NCI-H748 (cell line): ENCODE measurements at regions not wholly inside any gene's neighbourhood (a gene's known extent, or its start where the extent isn't known, plus 50 kb on each side); places are given as distances from the start of the nearest gene placed in this dataset.
A peak's percentile ranks its signal among the peaks of the same experiment; 100 is the strongest.

Experiments used
- DNase-seq: peaks from one replicate; lab custom pipeline; 2025; ENCODE audit not compliant: unreplicated experiment; lab: John Stamatoyannopoulos, UW

GRCh38 chr3:80537680-80538079 lies 769.9 kb upstream of the ROBO1 start:
- DNase-seq = no peak

DNA sequence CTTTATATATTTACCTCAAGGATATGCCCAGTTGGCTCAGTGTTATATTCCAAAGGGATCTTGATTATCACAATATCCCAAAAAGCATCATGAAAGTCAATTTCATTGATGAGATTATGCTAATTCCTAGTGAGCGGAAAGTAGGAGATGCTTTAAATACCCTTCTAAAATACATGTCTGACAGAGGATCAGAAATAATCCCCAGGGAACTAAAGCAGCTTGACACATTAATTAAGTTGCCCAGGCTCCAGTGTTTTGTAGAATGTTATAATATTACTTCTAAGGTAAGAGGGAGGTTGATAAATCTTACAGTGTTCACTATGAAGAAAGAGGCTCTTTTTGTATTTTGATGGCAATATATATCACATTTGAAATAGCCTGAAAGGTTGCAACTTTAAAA lies 767.5 kb upstream of the ROBO1 start:
- no peak for DNase-seq

DNA sequence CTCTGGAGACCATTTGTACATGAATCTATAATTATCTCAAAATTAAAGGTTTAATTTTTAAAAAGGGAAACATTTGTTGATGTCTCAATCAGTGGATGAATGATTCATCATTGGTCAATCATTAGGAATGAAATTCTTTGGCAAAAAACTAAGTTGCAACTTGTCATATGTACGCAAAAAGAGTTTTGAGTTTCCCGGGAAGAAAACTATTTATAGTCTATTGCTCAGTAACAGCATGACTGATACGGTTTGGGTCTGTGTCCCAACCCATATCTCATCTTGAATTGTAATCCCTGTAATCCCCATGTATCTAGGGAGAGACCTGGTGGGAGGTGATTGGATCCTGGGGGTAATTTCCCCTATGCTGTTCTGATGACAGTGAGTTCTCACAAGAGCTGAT lies 765.8 kb upstream of the ROBO1 start:
- DNase-seq = no peak

DNA sequence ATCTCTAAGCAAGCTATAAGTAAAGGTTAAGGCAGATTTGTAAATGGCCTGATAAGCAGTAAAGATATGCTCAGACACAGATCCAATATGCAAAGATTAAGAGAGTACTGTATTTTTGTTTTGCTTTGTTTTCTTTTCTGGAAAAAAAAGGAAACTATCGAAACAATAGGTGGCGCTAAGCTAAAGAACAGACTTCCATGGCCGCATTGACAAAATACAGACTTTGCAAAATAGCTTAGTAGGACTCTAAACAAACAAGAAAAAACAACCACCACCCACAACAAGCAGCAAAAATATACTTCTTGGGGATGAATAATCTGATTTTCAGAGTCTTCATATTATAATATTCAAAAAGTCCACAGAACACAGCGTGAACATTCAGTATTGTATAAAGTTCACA lies 758.4 kb upstream of the ROBO1 start:
- no peak for DNase-seq

- DNase-seq = no peak
Observed at GRCh38 chr3:80521081-80521480, 753.3 kb upstream of the ROBO1 start.

DNA sequence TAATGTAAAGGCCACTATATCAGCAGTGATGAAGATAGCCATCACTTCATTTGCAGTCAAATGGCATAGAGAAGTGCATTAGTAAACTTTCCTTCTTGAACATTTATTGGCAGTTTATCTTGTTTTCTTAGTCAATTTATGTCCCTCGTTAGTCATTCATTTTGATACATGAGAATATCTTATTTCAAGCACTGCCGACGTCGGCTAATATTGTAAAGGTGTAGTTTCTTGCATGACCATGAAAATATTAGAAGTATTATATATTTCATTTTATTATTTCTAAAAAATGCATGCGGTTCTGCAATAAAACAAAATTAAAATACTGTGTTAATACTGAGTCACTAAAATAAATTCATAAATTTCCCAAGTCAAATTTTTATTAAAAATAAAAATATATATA lies 751.6 kb upstream of the ROBO1 start:
- DNase-seq = no peak

DNA sequence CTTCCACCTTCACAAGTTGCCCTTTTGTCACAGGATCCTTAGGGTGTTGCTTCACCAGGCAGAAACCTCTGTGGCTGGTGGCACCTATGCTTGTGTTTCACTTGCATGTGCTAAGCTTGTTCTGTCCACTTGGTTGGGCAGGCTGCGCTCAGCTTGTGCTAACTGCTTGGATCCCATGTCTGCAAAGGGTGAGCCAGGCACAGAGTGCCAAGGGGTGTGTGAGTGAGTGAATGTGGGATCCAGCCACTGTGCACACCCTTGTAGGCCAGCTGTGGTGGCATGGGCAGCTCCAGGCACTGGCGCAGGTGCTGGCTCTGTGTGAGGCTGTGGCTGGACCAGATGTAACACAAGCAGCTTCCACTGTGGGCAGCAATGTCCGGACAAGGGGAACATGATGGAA lies 728.7 kb upstream of the ROBO1 start:
- no peak for DNase-seq

GRCh38 chr3:80492162-80492561 lies 724.4 kb upstream of the ROBO1 start:
- DNase-seq = no peak

DNA sequence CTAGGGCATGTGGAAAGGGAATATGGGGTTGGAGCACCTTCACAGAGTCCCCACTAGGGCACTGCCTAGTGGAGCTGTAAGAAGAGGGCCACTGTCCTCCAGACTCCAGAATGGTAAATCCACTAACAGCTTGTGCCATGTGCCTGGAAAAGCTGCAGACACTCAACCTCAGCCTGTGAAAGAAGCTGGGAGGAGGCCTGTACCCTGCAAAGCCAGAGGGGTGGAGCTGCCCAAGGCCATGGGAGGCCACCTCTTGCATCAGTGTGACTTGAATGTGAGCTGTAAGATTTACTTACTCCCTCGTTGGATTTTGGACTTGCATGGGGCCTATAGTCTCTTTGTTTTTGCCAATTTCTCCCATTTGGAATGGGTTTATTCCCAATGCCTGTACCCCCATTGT lies 705.2 kb upstream of the ROBO1 start:
- DNase-seq = no peak

GRCh38 chr3:80472459-80472858 lies 704.7 kb upstream of the ROBO1 start:
- DNase-seq = no peak

GRCh38 chr3:80470433-80470832 lies 702.6 kb upstream of the ROBO1 start:
- DNase-seq = no peak

DNA sequence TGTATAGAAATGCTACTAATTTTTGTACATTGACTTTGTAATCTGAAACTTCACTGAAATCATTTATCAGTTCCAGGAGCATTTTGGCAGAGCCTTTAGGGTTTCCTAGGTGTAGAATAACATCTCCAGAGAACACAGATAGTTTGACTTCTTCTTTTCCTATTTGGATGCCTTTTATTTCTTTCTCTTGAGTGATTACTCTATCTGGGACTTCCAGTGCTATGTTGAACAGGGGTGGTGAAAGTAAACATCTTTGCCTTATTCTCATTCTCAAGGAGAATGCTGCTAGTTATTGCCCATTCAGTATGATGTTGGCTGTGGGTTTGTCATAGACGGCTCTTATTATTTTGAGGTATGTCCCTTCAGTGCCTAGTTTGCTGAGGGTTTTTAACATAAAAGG lies 697.9 kb upstream of the ROBO1 start:
- no peak for DNase-seq

GRCh38 chr3:80451393-80451792 lies 683.6 kb upstream of the ROBO1 start:
- DNase-seq = no peak

DNA sequence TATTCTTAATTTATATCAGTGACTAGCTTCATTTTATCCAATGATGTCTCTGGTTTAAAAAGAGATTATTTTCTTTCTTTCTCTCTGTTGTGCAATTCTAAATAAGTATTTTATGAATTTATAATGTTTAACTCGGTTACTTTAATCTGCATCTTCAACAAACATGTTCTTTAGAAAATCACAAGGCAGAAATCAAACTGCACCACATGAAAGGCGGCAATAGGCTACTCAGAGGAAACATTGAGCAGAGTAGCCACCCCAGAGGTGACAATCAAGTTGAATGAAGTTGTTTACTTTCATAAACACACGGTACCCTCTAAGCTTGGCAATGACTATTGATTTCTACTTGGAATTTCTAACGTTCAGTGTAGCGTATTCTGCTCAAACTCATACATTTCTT lies 677.8 kb upstream of the ROBO1 start:
- peak; percentile 2 for DNase-seq

DNA sequence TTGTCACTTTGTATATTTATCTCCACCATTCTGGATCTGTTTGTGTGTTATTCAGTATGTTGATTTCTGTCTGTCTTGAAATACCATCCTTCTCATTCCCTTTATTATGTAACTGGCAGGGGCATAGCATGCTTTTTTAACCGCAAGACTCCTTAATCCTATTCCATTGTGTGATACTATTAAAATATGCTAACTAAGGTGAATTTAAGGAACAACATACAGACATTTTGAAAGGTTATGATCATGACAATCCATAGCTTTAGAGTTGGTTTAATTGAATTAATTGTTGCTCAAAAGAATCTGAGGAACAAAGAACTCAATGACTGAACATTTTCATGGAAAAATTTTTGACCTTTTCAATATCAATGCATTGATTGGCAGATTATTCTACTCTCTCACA lies 677.3 kb upstream of the ROBO1 start:
- DNase-seq = no peak

- DNase-seq = peak; percentile 67
Observed at GRCh38 chr3:80439490-80439889, 671.7 kb upstream of the ROBO1 start.

DNA sequence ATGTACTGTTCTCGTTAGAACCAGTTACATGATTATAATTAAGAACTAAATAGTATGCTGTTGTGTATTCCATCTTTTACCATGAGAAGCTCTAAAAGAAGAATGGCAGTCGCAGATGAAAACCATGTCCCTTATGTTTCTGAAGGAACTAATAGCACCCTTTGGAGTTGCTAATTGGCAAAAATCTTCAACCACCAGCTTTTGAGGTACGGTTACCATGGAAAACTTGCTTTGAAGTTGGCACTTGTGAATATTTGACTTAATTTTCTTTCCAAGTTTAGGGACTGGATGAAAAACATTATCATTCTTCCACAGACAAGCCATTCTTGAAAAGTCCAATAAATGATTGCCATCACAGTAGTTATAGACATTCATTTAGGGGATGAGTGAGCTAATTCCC lies 666.6 kb upstream of the ROBO1 start:
- DNase-seq = no peak

GRCh38 chr3:80424951-80425350 lies 657.2 kb upstream of the ROBO1 start:
- no peak for DNase-seq

- no peak for DNase-seq
Observed at GRCh38 chr3:80408030-80408721, 640.4 kb upstream of the ROBO1 start.

DNA sequence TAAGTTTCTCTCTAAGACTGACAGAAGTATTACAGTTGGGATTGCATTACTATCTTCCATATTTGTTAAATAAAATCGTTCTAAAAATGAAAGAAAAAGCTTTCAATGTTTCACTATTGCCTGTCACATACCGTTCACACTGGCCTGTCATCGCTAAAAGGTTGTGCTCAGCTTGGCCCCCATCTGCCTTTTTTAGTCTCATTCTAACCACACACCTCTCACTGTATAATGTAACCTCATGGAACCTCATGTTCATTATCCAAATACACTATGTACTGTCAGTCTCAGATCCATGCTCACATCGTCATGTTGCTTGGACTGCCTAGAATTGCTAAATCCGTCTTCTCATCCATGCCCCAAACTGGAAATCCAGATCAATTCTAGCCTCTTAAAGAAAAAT lies 637.8 kb upstream of the ROBO1 start:
- DNase-seq = no peak

DNA sequence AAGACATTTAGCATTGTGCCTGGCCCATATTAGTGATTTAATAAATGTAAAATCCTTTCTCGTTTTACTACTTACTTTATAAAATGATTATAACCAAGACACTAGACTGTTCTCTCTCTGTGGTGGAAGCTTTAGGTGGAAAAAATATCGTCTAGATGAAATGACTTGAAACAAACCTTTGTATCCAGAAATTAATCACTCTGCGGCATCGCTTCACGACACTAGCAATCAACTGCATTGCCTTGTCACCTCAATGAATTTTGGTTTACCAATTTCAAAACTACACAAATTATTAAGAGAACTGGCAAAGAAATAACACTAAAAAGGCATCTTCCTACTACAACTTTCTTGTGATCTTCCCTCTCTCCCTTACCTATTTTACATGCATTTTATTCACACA lies 627.2 kb upstream of the ROBO1 start:
- DNase-seq = no peak

GRCh38 chr3:80391573-80391972 lies 623.8 kb upstream of the ROBO1 start:
- no peak for DNase-seq

GRCh38 chr3:80384811-80385210 lies 617.0 kb upstream of the ROBO1 start:
- no peak for DNase-seq

DNA sequence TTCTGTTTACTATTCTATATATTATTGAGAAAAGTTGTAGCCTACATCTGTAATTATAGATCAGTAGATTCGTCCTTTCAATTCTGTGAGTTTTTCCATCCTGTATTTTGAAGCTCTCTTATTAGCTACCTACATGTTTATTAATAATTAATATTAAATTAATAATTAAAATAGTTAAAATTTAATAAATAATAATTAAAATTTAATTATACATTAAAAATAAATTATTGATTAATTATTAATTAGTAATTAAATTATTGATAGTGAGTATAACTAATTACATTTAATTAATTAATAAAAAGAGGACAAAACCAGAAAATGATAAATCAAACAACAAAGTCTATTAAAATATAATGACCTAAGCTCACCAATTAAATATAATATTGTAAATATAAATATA lies 606.6 kb upstream of the ROBO1 start:
- DNase-seq = no peak
